22Rv1 (cell line): ENCODE measurements at regions not wholly inside any gene's neighbourhood (a gene's known extent, or its start where the extent isn't known, plus 50 kb on each side); places are given as distances from the start of the nearest gene placed in this dataset.

Experiments used
- H3K27ac ChIP-seq: fragments of 450-650 bp; 2 replicates; pipeline ENCODE4 v1.5.1; 2017
- CTCF ChIP-seq: fragments of 450-650 bp; IDR thresholded peaks from 2 replicates; pipeline ENCODE4 v1.5.1; 2017; ENCODE audit warnings: mild to moderate bottlenecking
- ZFX ChIP-seq: fragments of 450-650 bp; IDR thresholded peaks from 2 replicates; pipeline ENCODE4 v1.6.1; 2017; ENCODE audit warnings: antibody characterized with exemption, borderline replicate concordance

GRCh38 chr4:167774646-167775045 lies 317.7 kb upstream of the ANXA10 start:
- H3K27ac ChIP-seq: no peak overlapping the region
- TF ChIP-seq ZFX (no peak), CTCF (no peak)

- TF ChIP-seq CTCF (no peak), ZFX (no peak)
- no peak overlapping the region for H3K27ac ChIP-seq
These were observed 317.0 kb upstream of the ANXA10 start for GRCh38 chr4:167775375-167775774.

GRCh38 chr4:167779280-167779679 lies 313.1 kb upstream of the ANXA10 start:
- no peak overlapping the region for H3K27ac ChIP-seq
- TF ChIP-seq ZFX: no peak
- no peak for TF ChIP-seq CTCF

- H3K27ac ChIP-seq: no peak overlapping the region
- TF ChIP-seq CTCF (no peak), ZFX (no peak)
These were observed 312.5 kb upstream of the ANXA10 start for GRCh38 chr4:167779864-167780263.

- no peak for TF ChIP-seq ZFX
- no peak for TF ChIP-seq CTCF
- no peak overlapping the region for H3K27ac ChIP-seq
These were observed 307.5 kb upstream of the ANXA10 start for GRCh38 chr4:167784826-167785225.

- no peak overlapping the region for H3K27ac ChIP-seq
- TF ChIP-seq CTCF: no peak
- TF ChIP-seq ZFX: no peak
These were observed 306.8 kb upstream of the ANXA10 start for GRCh38 chr4:167785523-167785922.

GRCh38 chr4:167786504-167786903 lies 305.8 kb upstream of the ANXA10 start:
- no peak overlapping the region for H3K27ac ChIP-seq
- TF ChIP-seq ZFX (no peak), CTCF (no peak)
